ENCODE measurements at regions not wholly inside any gene's neighbourhood (a gene's known extent, or its start where the extent isn't known, plus 50 kb on each side); places are given as distances from the start of the nearest gene placed in this dataset.

GRCh38 chr1:219488275-219488674 lies 124.6 kb downstream of the ZC3H11B start:
- H3K27me3 Mint-ChIP-seq (ENCODE audit: unreplicated experiment), result no peaks in the 10 kb centered on the region
- H3K4me1 Mint-ChIP-seq (ENCODE audit: unreplicated experiment), result peaks cover 4% of the 10 kb centered on the region
- H3K9me3 Mint-ChIP-seq (ENCODE audit: unreplicated experiment), result no peaks in the 10 kb centered on the region
- DNase-seq (ENCODE audit: low spot score), result no peak
- TF ChIP-seq CTCF (IDR thresholded peaks at IDR 0.05; ENCODE audit: unreplicated experiment), result no peak
- H3K36me3 Mint-ChIP-seq (ENCODE audit: low read depth, unreplicated experiment), result no peaks in the 10 kb centered on the region
- no peak overlapping the region for H3K4me3 Mint-ChIP-seq (ENCODE audit: unreplicated experiment)
- H3K27ac Mint-ChIP-seq (ENCODE audit: unreplicated experiment), result no peak overlapping the region

- DNase-seq (ENCODE audit: low spot score), result no peak
- Mint-ChIP-seq H3K27ac (ENCODE audit: unreplicated experiment) (no peak overlapping the region), H3K27me3 (ENCODE audit: unreplicated experiment) (no peaks in the 10 kb centered on the region), H3K36me3 (ENCODE audit: low read depth, unreplicated experiment) (no peaks in the 10 kb centered on the region), H3K4me1 (ENCODE audit: unreplicated experiment) (peaks cover 4% of the 10 kb centered on the region), H3K4me3 (ENCODE audit: unreplicated experiment) (no peak overlapping the region), H3K9me3 (ENCODE audit: unreplicated experiment) (no peaks in the 10 kb centered on the region)
- TF ChIP-seq CTCF (IDR thresholded peaks at IDR 0.05; ENCODE audit: unreplicated experiment), result no peak
These were observed 129.4 kb downstream of the ZC3H11B start for GRCh38 chr1:219483530-219483929.

- Mint-ChIP-seq H3K27me3 (ENCODE audit: unreplicated experiment) (no peaks in the 10 kb centered on the region), H3K9me3 (ENCODE audit: unreplicated experiment) (no peaks in the 10 kb centered on the region)
These were observed 132.9 kb downstream of the ZC3H11B start for GRCh38 chr1:219480011-219480410.

GRCh38 chr1:219478811-219479210 lies 134.1 kb downstream of the ZC3H11B start:
- H3K4me1 Mint-ChIP-seq (ENCODE audit: unreplicated experiment), result no peaks in the 10 kb centered on the region

More at GRCh38 chr1:219480011-219480410, 132.9 kb downstream of the ZC3H11B start:
- H3K27ac Mint-ChIP-seq (ENCODE audit: unreplicated experiment), result no peak overlapping the region
- no peak for TF ChIP-seq CTCF (IDR thresholded peaks at IDR 0.05; ENCODE audit: unreplicated experiment)
- no peak for DNase-seq (ENCODE audit: low spot score)
- no peak overlapping the region for H3K4me3 Mint-ChIP-seq (ENCODE audit: unreplicated experiment)
- H3K4me1 Mint-ChIP-seq (ENCODE audit: unreplicated experiment), result no peaks in the 10 kb centered on the region
- no peaks in the 10 kb centered on the region for H3K36me3 Mint-ChIP-seq (ENCODE audit: low read depth, unreplicated experiment)

GRCh38 chr1:219477861-219478260 lies 135.0 kb downstream of the ZC3H11B start:
- no peak overlapping the region for H3K27ac Mint-ChIP-seq (ENCODE audit: unreplicated experiment)
- H3K27me3 Mint-ChIP-seq (ENCODE audit: unreplicated experiment), result no peaks in the 10 kb centered on the region
- H3K4me3 Mint-ChIP-seq (ENCODE audit: unreplicated experiment), result no peak overlapping the region
- no peaks in the 10 kb centered on the region for H3K36me3 Mint-ChIP-seq (ENCODE audit: low read depth, unreplicated experiment)
- H3K4me1 Mint-ChIP-seq (ENCODE audit: unreplicated experiment), result no peaks in the 10 kb centered on the region
- DNase-seq (ENCODE audit: low spot score), result no peak
- no peak for TF ChIP-seq CTCF (IDR thresholded peaks at IDR 0.05; ENCODE audit: unreplicated experiment)
- no peaks in the 10 kb centered on the region for H3K9me3 Mint-ChIP-seq (ENCODE audit: unreplicated experiment)

More at GRCh38 chr1:219478811-219479210, 134.1 kb downstream of the ZC3H11B start:
- H3K4me3 Mint-ChIP-seq (ENCODE audit: unreplicated experiment), result no peak overlapping the region
- no peaks in the 10 kb centered on the region for H3K36me3 Mint-ChIP-seq (ENCODE audit: low read depth, unreplicated experiment)
- H3K27ac Mint-ChIP-seq (ENCODE audit: unreplicated experiment), result no peak overlapping the region
- DNase-seq (ENCODE audit: low spot score), result no peak
- no peaks in the 10 kb centered on the region for H3K27me3 Mint-ChIP-seq (ENCODE audit: unreplicated experiment)
- no peaks in the 10 kb centered on the region for H3K9me3 Mint-ChIP-seq (ENCODE audit: unreplicated experiment)
- no peak for TF ChIP-seq CTCF (IDR thresholded peaks at IDR 0.05; ENCODE audit: unreplicated experiment)

All from endothelial cell (in vitro differentiated cells).